NCI-H1930 (cell line): ENCODE measurements at regions not wholly inside any gene's neighbourhood (a gene's known extent, or its start where the extent isn't known, plus 50 kb on each side); places are given as distances from the start of the nearest gene placed in this dataset.
"Not testable (repeated sequence)": the region's sequence is repeated elsewhere in the genome, so short reads cannot be mapped to it uniquely, and the experiment has no call there.

ENCODE experiments used
- DNase-seq, 2 experiments: peaks; one replicate each; lab custom pipeline; 2025; lab: John Stamatoyannopoulos, UW

DNA sequence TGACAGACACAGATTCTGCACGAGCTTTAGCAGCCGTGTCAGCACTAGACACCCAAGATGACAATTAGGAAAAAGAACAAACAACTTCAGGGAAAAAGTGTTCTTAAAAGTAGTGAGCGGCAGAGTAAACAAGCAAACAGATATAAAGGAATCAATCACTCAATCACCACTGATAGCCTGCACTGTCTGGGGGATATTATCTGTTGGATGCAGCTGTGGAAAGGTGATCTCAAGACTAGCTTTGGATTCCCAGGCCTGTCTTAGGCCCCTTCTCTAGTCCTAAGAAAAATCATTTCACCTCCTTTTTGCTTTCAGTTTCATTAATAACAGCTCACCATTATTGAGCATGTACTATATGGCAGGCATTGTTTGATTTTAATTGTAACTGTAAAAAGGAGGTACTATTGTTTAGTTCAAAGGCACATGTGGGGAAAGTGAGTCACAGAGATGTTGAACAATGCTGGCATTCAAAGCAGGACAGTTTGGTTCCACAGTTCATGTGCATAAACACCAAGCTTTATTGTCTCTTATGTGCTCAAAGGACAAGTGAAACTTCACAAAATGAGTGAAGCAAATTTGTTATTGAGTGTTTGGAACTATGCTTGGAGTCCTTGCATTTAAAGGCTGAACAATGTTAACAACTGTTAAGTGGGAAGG is 147.3 kb upstream of the TCF4 start:
- no peak for DNase-seq

DNA sequence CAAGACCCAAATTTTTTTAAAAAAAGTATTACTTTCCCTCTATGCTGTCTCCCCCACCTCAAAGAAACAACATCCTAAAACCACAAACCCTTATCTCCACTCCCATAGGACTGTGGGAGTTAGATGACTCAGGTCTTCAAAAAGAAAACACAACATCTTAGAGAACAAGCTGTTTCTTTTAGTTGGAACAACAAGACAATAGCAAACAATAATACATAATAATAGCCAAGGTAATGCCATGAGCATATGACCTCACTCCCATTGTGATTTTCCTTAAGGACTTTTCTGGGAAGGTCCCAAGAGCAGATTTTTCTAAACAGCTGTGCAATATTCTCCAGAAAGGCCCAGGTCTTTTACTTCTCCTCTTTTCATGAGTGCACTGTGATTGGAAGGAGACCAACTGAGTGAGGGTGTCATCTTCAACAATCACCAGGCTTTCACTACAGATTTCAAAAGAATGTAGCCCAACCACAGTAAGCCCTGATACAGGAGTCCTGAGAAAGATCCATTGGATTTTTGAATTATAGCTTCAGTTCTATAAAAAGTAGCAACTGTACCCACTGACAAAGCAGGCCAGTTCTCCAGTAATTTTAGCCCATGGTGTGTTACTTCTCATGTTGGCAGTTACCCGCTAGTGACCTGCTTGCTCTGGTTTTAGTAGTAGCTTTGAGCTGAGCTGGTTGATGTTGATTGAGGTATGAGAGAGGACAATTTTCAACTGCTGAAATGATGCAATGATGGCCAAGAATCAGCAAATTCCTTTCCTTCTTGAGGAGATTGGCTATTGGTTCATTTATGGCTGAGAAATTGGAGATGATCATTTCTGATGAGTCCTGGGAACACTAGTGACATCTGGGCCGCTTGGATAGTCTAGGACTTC is 144.5 kb upstream of the TCF4 start:
- DNase-seq, result no peak

DNA sequence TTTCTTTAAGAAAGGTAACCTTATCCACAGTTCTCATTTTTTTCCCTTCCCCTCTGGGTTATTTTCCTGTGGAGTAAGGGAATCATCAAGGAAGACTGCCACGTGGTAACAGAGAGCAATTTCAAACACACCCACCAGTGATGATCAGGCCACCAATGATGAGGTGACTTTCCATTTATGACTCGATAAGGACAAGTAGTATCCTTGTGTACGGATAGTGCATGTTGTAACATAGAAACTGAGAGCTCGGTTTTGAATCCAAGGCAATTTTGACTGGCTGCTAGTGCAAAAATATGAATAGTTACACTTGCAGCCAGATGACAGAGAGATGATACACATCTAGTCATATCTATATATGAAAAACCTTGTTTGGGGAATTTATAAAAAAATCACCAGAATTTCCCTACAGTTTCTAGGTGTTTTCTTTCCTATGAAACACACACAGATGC is 143.6 kb upstream of the TCF4 start:
- no peak for DNase-seq

DNA sequence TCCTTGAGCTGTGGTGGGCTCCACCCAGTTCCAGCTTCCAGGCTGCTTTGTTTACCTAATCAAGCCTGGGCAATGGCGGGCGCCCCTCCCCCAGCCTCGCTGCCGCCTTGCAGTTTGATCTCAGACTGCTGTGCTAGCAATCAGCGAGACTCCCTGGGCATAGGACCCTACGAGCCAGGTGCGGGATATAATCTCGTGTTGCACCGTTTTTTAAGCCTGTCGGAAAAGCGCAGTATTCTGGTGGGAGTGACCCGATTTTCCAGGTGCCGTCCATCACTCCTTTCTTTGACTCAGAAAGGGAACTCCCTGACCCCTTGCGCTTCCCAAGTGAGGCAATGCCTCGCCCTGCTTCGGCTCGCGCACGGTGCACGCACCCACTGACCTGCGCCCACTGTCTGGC is 133.0 kb upstream of the TCF4 start:
- not testable (repeated sequence) for DNase-seq

DNA sequence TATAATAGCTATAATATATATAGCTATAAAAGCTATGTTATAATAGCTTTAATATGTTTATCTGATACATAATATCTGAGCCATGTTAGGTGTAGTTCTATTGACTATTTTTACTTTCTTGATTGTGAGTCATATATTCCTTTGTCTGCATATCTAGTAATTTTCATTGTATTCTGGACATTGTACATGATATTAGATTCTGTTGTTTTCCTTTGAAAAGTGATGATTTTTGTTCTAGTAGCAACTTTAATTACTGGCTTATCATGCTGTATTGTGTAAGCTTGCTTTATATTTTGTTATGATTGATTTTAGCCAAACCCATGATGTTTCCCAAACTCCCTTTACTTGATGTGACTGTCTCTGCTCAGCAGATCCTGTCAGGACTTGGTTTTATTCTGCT is 125.7 kb upstream of the TCF4 start:
- no peak for DNase-seq

DNA sequence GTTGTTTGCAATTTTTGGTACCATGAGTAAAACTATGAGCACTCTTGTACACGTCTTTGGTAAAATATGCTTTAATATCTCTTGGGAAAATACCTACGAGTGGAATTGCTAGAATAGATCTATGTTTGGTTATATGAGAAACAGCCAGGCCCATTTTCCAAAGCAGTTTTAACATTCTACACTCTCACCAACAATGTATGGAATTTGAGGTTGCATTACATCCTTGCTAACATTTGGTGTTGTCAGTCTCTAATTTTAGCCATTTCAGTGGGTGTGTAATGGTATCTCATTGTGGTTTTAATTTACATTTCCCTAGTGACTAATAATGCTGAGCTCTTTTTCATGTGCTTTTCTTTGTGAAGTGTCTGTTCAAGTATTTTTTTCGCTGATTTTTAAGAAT is 118.9 kb upstream of the TCF4 start:
- DNase-seq, result no peak

DNA sequence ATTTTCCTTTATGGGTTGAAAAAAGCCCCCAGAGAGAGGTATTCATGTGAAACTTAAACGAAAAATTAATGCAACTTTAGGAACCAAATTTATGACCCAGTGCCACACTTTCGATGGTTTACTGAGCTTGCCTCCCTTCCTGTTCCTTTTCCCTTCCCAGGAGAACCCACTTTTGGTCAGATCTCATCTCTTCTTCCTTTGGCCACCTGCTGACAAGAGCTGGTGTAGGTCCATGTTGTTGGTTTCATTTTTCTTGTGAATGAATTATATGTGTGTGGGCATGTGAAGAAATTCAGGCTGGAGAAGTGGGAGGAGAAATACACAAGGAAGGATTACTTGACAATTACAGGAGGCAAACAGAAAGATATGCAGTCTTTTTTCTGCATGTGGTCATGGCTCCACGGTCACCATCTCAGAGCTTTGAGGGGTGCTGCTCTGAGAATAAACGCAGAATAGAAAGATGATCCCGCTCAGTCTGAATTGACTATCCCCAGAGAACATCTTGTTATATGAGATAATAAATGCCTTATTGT is 111.3 kb upstream of the TCF4 start:
- DNase-seq, result no peak

DNA sequence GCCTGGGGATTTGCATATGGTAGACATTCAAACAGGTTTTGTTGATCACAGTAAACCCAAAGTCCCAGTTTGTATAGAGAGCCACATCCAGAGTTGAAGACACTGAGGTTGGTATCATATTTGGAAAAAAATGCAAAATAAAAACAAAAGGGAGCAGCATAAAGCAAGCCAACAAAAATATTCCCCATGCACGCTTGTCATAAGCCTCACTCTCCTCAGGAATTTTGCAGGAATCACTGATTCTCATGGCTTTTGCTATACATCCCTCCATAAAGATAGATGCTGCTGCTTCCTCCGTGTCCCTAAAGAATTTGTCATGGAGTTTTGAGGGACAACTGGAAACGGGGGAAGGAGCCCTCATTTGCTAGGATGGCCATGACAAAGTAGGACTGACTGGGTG is 108.8 kb upstream of the TCF4 start:
- DNase-seq, result no peak

DNA sequence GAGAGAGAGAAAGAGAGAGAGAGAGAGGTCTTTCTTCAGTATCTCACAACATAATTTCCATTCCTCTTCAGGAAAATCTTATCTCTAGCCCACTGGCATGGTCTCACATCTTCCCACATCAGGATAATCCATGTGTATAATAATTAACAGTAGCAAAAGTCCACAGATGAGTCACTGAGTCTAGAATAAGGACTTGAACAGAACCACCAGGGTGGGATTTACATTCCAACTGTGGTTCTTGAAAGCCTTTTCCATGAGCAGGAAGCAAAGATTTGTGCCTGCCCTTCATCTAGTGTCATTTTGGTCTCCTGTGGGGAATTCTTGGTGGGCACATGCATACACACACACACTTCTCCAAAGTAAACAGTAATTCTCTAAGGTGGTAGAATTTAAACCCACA is 107.1 kb upstream of the TCF4 start:
- no peak for DNase-seq

DNA sequence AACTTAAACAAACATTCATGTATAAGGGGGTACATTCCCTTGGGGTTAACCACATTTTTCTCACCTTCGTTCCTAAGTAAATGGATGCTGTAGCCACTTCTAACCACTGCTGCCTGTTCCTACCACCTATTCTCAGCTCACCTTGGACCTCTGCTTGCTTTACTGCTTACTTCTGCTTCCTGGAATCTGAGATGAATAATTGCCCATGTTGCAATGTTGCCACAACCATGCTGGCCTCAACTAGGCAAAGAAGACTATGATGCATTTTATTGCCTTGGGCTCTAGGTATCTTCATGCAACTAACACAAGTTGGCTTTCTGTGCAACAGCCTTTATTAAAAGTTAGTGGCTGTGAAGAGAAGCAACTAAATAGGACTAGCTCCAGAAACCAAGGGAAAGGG is 106.3 kb upstream of the TCF4 start:
- DNase-seq, result no peak

DNA sequence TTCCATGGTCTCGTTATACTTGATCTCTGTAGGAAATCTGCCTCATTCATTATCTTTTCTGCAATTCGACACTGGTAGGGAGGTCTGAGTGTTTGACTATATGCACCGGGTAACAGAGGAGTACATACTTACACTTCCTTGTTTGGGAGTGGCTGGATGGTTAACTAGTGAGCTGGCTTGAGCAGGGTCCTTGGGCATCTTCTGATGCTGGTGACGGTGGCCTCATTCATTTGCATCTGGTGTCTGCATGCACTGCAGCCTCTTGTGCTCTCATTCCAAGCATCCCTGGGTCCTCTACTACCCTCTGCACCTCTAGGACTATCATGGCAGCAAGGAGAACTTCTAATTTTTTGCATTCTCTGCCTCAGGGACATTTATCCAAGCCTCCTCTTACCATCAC is 100.0 kb upstream of the TCF4 start:
- DNase-seq, result no peak

DNA sequence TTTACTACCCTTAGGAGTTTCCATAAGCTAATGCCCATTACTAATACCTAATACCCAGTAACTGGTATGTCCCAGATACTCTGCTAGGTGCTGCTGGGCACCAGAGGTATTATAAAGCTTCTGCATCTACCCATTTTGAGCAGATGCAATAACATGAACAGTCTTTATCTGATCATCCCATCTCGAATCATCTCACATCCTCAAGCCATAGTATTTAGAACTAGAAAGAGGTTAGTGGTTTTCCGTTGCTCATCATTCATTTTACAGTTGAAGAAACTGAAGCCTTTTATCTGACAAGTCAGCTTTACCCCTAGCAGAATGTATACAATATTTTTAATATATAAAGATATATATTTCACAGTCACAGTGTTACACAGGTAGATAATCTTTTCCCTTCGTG is 99.1 kb upstream of the TCF4 start:
- DNase-seq, result no peak

DNA sequence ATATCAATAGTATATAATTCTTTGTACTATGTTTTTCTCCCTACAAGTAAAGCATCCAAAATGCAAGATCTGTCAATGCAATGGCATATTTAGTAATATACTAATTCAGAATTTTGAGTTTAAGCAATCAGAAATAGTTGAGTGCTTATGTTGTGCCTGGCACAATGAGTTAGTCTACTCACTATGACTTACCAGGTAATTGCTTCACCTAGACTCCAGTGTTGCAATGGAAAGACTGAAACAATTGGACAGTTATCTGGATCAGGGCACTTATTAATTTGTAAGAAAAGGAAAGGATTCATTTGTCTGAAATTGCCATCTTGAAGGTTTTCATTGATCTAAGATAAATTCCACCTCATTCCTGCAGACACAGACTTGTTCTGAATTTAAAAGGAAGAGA is 97.6 kb upstream of the TCF4 start:
- DNase-seq, result no peak

DNA sequence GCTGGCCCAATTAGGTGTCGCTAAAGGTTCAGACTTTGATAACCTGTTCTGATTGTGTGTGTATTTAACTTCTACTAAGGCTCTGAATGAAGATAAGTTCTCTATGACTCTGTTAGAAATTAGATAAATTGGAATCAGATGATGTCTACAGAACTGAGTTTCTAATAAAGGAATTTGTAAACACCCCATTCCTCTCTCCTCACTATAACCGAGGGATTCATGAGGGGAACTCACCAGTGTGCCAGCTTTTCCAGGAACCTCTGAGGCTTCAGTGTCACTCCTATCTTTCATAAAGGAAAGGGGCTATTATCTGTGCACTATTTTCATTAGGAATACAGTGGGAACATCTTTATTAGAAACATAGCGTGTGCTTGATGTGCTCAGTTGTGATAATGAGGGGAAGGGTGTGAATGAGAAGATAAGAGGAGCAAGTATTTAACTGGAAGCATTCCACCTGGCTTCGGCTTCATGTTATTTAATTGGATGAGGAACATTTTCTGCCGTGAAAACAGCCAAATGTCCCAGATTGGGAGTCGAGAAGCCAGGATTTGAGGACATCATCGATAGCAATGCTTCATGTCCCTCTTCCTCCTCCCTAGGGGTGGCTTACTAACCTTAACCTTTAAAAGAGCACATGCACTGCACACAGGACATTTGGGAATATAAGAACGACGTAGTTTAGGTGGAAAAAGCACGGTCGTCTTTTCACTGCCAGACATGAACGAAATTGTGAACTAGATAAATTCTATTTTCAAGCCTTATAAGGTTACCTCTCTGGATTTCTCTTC is 84.8 kb upstream of the TCF4 start:
- DNase-seq, result no peak

DNA sequence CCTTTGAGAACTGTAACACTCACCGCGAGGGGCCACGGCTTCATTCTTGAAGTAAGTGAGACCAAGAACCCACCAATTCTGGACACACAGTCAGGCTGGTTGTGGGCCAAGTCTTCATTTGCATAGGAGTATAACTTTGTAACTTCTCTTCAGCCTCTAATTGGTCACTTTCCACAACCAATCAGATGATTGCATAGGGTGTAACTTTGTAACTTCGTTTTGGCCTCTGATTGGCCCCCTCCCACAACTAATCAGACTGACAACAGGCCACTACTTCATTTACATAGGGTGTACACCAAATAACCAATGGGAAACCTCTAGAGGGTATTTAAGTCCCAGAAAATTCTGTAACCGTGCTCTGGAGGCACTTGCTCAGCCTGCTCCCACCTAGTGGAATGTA is 77.5 kb upstream of the TCF4 start:
- DNase-seq, result no peak

DNA sequence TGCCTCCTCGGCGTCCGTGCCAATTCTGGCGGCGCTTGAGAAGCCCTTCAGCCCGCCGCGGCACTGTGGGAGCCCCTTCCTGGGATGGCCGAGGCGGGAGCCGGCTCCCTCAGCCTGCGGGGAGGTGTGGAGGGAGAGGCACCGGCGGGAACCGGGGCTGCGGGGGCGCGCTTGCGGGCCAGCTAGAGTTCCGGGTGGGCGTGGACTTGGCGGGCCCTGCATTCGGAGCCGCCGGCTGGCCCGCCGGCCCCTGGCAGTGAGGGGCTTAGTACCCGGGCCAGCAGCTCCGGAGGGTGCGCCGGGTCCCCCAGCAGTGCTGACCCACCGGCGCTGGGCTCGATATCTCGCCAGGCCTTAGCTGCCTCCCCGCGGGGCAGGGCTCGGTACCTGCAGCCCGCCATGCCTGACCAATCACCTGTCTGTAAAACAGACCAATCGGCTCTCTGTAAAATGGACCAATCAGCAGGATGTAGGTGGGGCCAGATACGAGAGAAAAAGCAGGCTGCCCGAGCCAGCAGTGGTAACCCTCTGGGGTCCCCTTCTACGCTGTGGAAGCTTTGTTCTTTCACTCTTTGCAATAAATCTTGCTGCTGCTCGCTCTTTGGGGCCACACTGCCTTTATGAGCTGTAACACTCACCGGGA is 76.9 kb upstream of the TCF4 start:
- not testable (repeated sequence) for DNase-seq

DNA sequence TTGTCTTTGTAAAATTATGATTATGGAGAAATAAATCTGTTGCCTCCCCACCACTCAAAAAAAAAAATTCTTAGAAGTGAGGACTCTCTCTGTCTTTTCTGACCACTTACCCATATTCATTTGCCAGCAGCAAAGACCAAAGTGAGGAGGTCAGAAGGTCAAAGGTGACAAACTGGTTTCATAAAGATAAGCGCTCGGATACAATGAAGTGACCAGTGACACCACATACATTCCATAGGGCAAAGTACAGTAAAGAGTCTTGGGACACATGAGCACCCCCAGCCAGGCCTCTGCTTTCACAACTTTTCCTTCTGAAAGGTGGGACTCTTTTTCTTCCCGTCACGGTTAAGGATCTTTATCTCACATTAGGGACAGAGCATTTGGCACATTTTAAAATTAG is 75.9 kb upstream of the TCF4 start:
- no peak for DNase-seq

DNA sequence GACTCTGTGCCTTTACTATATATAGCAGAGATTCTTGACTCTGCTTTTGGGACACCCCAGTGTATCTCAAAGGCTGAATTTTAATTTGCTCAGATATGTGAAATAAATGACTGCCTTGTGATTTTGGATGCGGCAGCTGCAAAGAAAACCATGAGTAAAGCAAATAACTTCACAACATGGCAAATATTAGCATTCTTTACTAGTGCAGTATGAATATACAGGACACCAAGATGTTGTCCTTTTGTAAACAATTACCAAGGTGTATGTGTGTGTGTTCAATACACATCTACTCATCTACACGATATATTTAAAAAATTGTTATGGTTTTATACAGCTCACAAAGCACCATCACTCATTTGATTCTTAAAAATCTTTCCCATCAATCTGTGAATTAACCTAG is 70.6 kb upstream of the TCF4 start:
- DNase-seq, result no peak

DNA sequence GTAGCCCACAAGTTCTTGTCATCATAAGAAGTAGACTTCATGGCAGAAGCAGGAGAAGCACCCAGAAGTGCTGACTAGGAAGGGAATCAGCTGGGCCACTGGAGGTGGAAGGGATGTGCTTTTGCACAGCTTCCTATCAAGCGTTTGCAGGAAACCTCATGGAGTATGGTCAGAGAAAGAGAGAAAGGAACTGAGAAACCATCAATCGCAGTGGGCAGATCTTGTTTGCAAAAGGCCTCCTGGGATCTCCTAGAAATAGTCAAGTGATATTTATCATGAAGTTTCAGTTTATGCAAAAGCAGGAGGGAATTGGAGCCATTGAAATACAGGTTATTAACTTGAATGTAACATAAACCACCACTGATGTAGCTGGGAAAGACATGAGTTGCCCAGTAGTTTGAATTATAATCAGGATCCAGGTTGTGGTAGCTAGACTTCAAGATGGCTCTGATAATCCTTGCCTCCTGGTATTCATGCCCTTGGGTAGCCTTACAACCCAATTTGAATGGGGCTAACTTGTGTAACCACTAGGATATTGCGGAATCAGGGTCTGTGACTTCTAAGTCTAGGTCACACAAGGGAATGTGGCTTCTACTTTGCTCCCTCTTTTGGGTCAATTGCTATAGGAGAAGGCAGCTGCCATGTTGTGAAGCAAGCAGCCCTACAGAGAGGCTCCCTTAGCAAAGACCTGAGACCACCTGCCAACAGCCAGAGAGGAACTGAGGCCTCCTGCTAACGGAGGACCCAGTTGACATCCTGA is 69.8 kb upstream of the TCF4 start:
- DNase-seq, result no peak

DNA sequence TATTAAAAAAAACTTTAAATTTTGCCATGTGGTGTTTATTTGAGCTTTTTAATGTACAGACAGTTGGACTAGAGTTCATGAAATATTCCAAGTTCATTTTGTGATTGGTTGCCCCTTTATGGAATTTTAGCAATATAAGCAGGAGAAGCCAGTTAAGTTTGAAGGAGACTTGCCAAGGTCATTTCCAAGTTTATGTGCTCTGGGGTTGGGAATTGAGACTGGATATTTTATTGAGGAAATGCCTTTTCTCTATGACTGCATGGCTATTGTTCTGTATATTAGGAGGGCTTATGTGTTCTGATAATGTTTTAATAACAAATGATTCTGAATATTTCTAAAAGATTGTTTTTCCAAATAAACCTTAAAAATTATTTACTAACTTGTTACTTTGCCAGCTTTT is 67.0 kb upstream of the TCF4 start:
- DNase-seq, result no peak

DNA sequence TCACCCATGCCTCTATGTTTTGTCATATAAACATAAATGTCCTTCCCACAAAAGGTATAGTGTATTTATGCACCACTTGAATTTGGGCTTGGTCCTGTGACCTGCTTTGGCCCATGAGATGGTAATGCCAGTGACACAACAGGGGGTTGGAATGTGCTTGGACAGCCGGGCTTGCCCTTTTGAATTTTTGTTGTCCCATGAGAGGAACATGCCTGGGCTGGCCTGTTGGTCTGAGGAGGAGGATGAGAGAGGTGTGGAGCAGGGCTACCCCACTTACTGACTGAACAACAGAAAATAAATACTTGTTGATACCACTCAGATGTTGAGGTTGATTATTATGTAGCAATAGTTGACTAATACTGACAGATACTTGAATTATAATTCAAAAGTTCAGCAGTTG is 63.2 kb upstream of the TCF4 start:
- no peak for DNase-seq
